SW 1271 (cell line): ENCODE measurements at regions not wholly inside any gene's neighbourhood (a gene's known extent, or its start where the extent isn't known, plus 50 kb on each side); places are given as distances from the start of the nearest gene placed in this dataset.
"Not testable (repeated sequence)": the region's sequence is repeated elsewhere in the genome, so short reads cannot be mapped to it uniquely, and the experiment has no call there.

ENCODE experiments used
- DNase-seq, 2 experiments: peaks; one replicate each; lab custom pipeline; 2025; lab: John Stamatoyannopoulos, UW

DNA sequence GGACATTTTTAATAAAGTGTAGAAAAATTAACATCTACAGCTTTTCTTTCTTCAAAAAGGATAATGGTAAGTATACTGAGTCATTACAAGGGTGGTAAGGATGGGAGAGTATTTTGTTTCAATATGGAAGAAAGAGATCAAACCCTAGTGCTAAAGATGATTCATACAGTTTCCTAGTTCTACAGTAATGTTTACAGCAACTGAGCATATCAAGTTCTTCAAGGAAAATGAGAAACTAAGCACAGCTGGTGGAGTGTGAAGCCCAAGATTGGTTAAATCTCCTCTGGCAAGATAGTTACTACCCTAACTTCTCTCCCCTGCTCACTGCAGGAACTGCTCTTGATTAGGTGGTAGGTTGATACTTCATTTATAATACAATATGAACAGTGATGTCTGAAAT, 467.5 kb downstream of the XIRP2 start:
- no peak for DNase-seq

DNA sequence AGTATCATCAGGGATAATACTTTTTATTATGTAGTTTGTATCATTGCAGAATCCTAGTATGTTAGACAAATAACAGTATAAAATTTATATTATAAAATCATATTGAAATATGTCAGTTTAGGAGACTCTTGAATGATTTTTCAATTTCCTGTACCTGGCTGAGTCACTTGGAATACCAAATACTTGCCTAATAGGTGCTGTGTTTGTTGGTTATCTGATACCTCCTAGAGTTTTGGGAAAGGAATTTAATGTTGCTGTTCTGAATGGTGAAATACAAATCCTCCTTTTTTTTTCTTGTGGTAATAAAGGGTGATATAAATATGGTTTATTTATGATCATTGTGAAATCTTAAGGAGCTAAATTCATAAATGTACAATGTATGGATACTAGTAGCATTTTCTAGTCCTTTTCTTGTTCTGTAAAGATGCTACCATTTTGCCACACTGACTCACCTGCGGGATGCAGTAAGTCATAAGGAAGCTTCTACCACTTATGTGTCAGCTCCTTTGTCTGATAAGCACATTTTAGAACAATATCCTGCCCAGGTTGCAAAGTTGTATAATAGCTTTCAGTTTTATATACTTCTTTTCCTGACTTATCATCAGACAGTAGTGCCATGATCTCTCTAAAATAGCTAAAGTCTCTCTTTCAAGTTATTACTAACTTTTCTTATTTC, 465.5 kb downstream of the XIRP2 start:
- no peak for DNase-seq

DNA sequence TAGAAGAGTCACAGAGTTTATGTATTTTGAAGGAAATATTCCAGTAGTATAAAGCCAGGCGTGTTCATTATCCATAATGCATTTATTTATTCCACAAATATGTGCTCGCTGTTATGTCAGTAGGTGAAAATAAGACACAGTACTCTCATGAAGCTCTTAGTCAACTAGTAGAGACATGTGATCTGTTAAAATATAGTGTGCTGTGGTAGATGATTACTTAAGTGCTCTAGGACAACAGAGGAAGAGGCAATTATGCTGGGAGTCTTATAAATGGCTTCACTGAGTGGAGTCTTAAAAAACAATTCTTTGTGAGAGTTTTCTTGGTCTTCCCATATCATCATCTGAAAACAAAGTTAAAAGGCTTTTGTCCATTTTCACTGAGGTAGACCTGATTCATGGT, 457.3 kb downstream of the XIRP2 start:
- no peak for DNase-seq

- DNase-seq, result no peak
Measured at GRCh38 chr2:167342769-167343168, 454.5 kb downstream of the XIRP2 start.

GRCh38 chr2:167340322-167340721, 452.0 kb downstream of the XIRP2 start:
- DNase-seq, result no peak

DNA sequence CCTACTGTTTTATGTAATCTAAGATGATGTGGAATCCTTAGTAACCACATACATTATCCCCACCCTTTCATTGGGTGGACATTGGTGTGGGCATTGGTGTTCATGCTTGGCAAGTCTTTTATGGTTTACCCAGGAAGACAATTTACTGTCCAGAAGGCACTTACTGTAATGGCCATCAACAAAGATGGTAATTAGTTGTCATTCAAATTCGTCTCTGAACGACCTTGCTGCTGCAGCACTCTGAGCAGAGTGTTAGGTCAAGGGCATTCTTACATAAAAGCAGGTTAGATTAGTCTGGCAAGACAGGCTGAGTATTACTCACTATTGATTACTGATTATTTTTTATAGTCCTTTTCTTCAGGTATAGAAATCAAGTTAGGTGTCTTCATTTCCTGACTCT, 447.9 kb downstream of the XIRP2 start:
- DNase-seq, result no peak

DNA sequence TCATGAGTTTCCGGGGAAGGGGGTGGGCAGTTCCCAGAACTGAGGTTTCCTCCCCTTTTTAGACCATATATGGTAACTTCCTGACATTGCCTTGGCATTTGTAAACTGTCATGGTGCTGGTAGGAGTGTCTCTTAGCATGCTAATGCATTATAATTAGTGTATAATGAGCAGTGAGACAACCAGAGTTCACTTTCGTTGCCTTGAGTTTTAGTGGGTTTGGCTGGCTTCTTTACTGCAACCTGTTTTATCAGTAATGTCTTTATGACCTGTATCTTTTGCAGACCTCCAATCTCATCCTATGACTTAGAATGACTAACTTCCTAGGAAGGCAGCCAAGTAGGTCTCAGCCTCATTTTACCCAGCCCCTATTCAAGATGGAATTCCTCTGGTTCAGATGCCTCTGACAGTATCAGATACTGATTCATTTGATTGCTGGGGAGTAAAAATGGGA, 447.3 kb downstream of the XIRP2 start:
- DNase-seq, result peak in 1 of 2 experiments; percentile 7

DNA sequence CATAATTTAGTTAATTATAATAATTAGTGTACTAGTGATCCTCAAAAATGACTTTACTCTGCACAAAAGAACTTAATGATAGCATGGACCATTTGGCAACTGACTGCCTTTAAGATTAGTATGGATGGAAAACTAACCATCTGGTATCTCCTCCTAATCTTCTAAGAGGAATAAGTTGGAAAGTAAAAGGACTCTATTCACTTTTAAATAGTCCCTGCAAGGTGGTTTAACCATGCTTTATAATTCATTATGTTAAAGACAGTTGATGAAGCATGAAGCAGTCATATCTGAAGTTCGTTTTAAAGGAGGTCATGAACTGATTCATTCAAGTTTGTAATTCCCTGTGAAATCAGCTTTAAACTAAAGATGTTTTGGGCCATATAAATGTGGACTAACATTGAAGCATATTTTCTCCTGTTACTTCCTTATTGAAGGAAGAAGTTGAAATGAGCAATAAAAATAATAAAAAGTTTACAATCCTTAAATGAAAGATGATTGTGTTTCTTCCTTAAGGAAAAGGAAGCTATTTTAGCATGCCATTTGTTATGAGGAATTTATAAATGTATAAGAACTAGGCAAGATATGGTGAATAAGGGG, 446.0 kb downstream of the XIRP2 start:
- no peak for DNase-seq

DNA sequence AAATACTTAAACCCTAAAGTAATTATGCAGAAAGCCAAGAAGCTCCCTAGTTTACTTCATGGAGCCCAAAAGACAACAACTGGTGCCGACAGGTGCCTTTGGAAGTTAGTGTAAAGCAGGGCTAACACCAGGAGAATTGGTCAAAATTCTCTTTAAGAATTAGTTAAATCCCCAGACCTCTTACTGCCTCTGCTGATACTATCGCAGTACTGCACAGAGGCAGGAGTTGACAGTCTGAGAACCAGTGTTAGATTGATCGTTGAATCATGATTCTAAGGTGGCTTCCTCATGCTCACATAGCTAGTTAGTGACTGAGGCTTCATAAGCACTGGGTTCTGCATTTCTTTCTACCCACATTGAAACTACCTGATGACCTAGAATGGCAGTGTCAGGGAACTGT, 445.0 kb downstream of the XIRP2 start:
- DNase-seq, result no peak

- DNase-seq, result no peak
Measured at GRCh38 chr2:167332358-167332757, 444.1 kb downstream of the XIRP2 start.

GRCh38 chr2:167331636-167332232, 443.5 kb downstream of the XIRP2 start:
- no peak for DNase-seq

DNA sequence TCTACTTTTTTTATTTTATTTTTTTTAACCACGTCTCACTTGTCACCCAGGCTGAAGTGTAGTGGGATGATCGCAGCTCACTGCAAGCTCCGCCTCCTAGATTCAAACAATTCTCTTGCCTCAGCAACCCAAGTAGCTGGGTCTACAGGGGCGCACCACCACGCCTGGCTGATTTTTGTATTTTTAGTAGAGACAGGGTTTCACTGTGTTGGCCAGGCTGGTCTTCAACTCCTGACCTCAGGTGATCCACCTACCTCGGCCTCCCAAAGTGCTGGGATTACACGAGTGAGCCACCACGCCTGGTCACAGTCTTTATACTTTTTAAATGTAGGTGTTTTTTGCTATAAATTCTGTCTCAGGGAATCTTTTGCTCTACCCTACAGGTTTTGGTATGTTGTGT, 440.5 kb downstream of the XIRP2 start:
- not testable (repeated sequence) for DNase-seq

- no peak for DNase-seq
Measured at GRCh38 chr2:167322795-167323194, 434.5 kb downstream of the XIRP2 start.

DNA sequence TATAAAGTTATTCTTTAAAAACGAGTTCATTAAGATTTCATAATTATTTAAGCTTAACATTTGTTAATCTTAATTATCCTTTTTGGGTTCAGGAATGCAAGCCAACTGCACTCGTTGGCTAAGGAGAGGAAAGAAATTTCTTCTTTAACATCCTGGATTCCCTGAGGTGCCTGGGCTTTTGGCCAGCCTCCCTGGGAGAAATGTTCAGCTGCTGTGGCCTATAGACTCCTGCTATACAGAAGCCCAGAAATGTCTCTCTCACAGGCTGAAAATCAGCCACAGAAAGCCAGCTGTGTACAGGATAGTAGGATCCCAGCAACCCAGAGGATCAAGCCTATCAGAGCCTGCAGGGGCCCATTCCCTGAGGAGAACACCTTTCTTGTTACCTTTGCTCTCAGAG, 430.3 kb downstream of the XIRP2 start:
- no peak for DNase-seq

- DNase-seq, result no peak
Measured at GRCh38 chr2:167310442-167310841, 422.2 kb downstream of the XIRP2 start.
